IPS-20b (cell line): ENCODE measurements at regions not wholly inside any gene's neighbourhood (a gene's known extent, or its start where the extent isn't known, plus 50 kb on each side); places are given as distances from the start of the nearest gene placed in this dataset.
"Not testable (repeated sequence)": the region's sequence is repeated elsewhere in the genome, so short reads cannot be mapped to it uniquely, and the experiment has no call there.

ENCODE experiments used
- H3K27ac ChIP-seq: one replicate; pipeline ENCODE4 v1.5.1; 2013; ENCODE audit warnings: low read length
- H3K27me3 ChIP-seq: 2 replicates; pipeline ENCODE4 v1.6.1; 2013; ENCODE audit warnings: mild to moderate bottlenecking, low read length, inconsistent platforms; ENCODE audit not compliant: insufficient read depth
- H3K36me3 ChIP-seq: 2 replicates; pipeline ENCODE4 v1.6.1; 2013; ENCODE audit warnings: low read depth, mild to moderate bottlenecking, inconsistent platforms, low read length, moderate library complexity; ENCODE audit not compliant: insufficient read depth
- H3K4me1 ChIP-seq: 2 replicates; pipeline ENCODE4 v1.6.1; 2013; ENCODE audit warnings: mild to moderate bottlenecking, control low read depth, inconsistent platforms, low read length, moderate library complexity; ENCODE audit not compliant: insufficient read depth
- H3K4me3 ChIP-seq: 2 replicates; pipeline ENCODE4 v1.5.1; 2013; ENCODE audit warnings: mild to moderate bottlenecking, low read length, inconsistent platforms
- H3K9ac ChIP-seq: 2 replicates; pipeline ENCODE4 v1.6.1; 2013; ENCODE audit warnings: low read depth, mild to moderate bottlenecking, inconsistent platforms, low read length, moderate library complexity
- H3K9me3 ChIP-seq: 2 replicates; pipeline ENCODE4 v1.6.1; 2013; ENCODE audit warnings: mild to moderate bottlenecking, low read depth, low read length, inconsistent platforms; ENCODE audit not compliant: insufficient read depth

- Histone ChIP-seq H3K9me3 (0 out of 2 replicates have a peak, but pooled peaks cover under 1% of the 10 kb centered on the region), H3K4me1 (no peaks in the 10 kb centered on the region), H3K4me3 (no peak overlapping the region), H3K36me3 (no peaks in the 10 kb centered on the region), H3K9ac (no peak overlapping the region), H3K27ac (no peak overlapping the region), H3K27me3 (no peaks in the 10 kb centered on the region)
Measured at GRCh38 chr6:159642995-159643394, 50.0 kb downstream of the SOD2 start.

GRCh38 chr6:159642481-159642880 lies 50.6 kb downstream of the SOD2 start:
- Histone ChIP-seq H3K4me3 (no peak overlapping the region), H3K9me3 (0 out of 2 replicates have a peak, but pooled peaks cover 3% of the 10 kb centered on the region), H3K27me3 (no peaks in the 10 kb centered on the region), H3K9ac (no peak overlapping the region), H3K27ac (no peak overlapping the region), H3K36me3 (no peaks in the 10 kb centered on the region), H3K4me1 (no peaks in the 10 kb centered on the region)

GRCh38 chr6:159640722-159641482 lies 52.1 kb downstream of the SOD2 start:
- Histone ChIP-seq H3K9ac (no peak overlapping the region), H3K27ac (no peak overlapping the region), H3K27me3 (no peaks in the 10 kb centered on the region), H3K36me3 (no peaks in the 10 kb centered on the region), H3K9me3 (0 out of 2 replicates have a peak, but pooled peaks cover 3% of the 10 kb centered on the region), H3K4me1 (no peaks in the 10 kb centered on the region), H3K4me3 (no peak overlapping the region)

GRCh38 chr6:159640322-159640721 lies 52.7 kb downstream of the SOD2 start:
- no peaks in the 10 kb centered on the region for H3K36me3 ChIP-seq
- H3K9ac ChIP-seq = no peak overlapping the region

GRCh38 chr6:159639721-159640120 lies 53.3 kb downstream of the SOD2 start:
- no peak overlapping the region for H3K27ac ChIP-seq
- H3K4me1 ChIP-seq = no peaks in the 10 kb centered on the region
- no peaks in the 10 kb centered on the region for H3K27me3 ChIP-seq
- no peak overlapping the region for H3K9ac ChIP-seq
- no peak overlapping the region for H3K4me3 ChIP-seq
- H3K9me3 ChIP-seq = 0 out of 2 replicates have a peak, but pooled peaks cover 3% of the 10 kb centered on the region
- H3K36me3 ChIP-seq = no peaks in the 10 kb centered on the region

More at GRCh38 chr6:159640322-159640721, 52.7 kb downstream of the SOD2 start:
- Histone ChIP-seq H3K9me3 (0 out of 2 replicates have a peak, but pooled peaks cover 3% of the 10 kb centered on the region), H3K27ac (no peak overlapping the region), H3K4me3 (no peak overlapping the region), H3K27me3 (no peaks in the 10 kb centered on the region), H3K4me1 (no peaks in the 10 kb centered on the region)

GRCh38 chr6:159633196-159633595 lies 59.8 kb downstream of the SOD2 start:
- no peak overlapping the region for H3K4me3 ChIP-seq
- H3K36me3 ChIP-seq = no peaks in the 10 kb centered on the region
- H3K27me3 ChIP-seq = no peaks in the 10 kb centered on the region
- H3K27ac ChIP-seq = no peak overlapping the region
- H3K4me1 ChIP-seq = no peaks in the 10 kb centered on the region
- H3K9me3 ChIP-seq = 0 out of 2 replicates have a peak, but pooled peaks cover 3% of the 10 kb centered on the region
- no peak overlapping the region for H3K9ac ChIP-seq

- no peaks in the 10 kb centered on the region for H3K4me1 ChIP-seq
- H3K4me3 ChIP-seq = no peak overlapping the region
- H3K36me3 ChIP-seq = no peaks in the 10 kb centered on the region
- H3K27me3 ChIP-seq = no peaks in the 10 kb centered on the region
- H3K9me3 ChIP-seq = no peaks in the 10 kb centered on the region
- H3K27ac ChIP-seq = no peak overlapping the region
- no peak overlapping the region for H3K9ac ChIP-seq
Measured at GRCh38 chr6:159631886-159632285, 61.2 kb downstream of the SOD2 start.

- H3K4me1 ChIP-seq = no peaks in the 10 kb centered on the region
- no peak overlapping the region for H3K9ac ChIP-seq
- no peaks in the 10 kb centered on the region for H3K9me3 ChIP-seq
- no peak overlapping the region for H3K4me3 ChIP-seq
- no peaks in the 10 kb centered on the region for H3K36me3 ChIP-seq
- H3K27ac ChIP-seq = no peak overlapping the region
- no peaks in the 10 kb centered on the region for H3K27me3 ChIP-seq
Measured at GRCh38 chr6:159627939-159628338, 65.1 kb downstream of the SOD2 start.

GRCh38 chr6:159626506-159626905 lies 66.5 kb downstream of the SOD2 start:
- not testable (repeated sequence) for H3K4me3 ChIP-seq, H3K27ac ChIP-seq, H3K4me1 ChIP-seq, H3K9ac ChIP-seq, H3K27me3 ChIP-seq, H3K36me3 ChIP-seq, H3K9me3 ChIP-seq

GRCh38 chr6:159623156-159623555 lies 69.9 kb downstream of the SOD2 start:
- Histone ChIP-seq H3K4me3 (no peak overlapping the region), H3K27ac (no peak overlapping the region), H3K9ac (no peak overlapping the region), H3K9me3 (no peaks in the 10 kb centered on the region), H3K27me3 (no peaks in the 10 kb centered on the region), H3K4me1 (no peaks in the 10 kb centered on the region), H3K36me3 (no peaks in the 10 kb centered on the region)

- no peak overlapping the region for H3K9ac ChIP-seq
- no peaks in the 10 kb centered on the region for H3K4me1 ChIP-seq
- no peak overlapping the region for H3K27ac ChIP-seq
- H3K36me3 ChIP-seq = no peaks in the 10 kb centered on the region
- no peaks in the 10 kb centered on the region for H3K27me3 ChIP-seq
- H3K9me3 ChIP-seq = peaks cover 8% of the 10 kb centered on the region
- no peak overlapping the region for H3K4me3 ChIP-seq
Measured at GRCh38 chr6:159620947-159621346, 72.1 kb downstream of the SOD2 start.

- Histone ChIP-seq H3K9ac (no peak overlapping the region), H3K36me3 (no peaks in the 10 kb centered on the region), H3K27me3 (no peaks in the 10 kb centered on the region), H3K4me1 (no peaks in the 10 kb centered on the region), H3K27ac (no peak overlapping the region), H3K4me3 (no peak overlapping the region), H3K9me3 (peaks cover 12% of the 10 kb centered on the region)
Measured at GRCh38 chr6:159617444-159617843, 75.6 kb downstream of the SOD2 start.
